ENCODE measurements at regions not wholly inside any gene's neighbourhood (a gene's known extent, or its start where the extent isn't known, plus 50 kb on each side); places are given as distances from the start of the nearest gene placed in this dataset.
"Not testable (repeated sequence)": the region's sequence is repeated elsewhere in the genome, so short reads cannot be mapped to it uniquely, and the experiment has no call there.

GRCh38 chr1:79704067-79704466, 697.5 kb upstream of the ADGRL4 start:
- Histone ChIP-seq H4K91ac (ENCODE audit: low read length) (no peak overlapping the region), H3K9me3 (ENCODE audit: control insufficient read depth, low read length) (no peaks in the 10 kb centered on the region), H3K23ac (ENCODE audit: low read length in 2 of 2) (no peak overlapping the region), H2BK120ac (ENCODE audit: low read depth, low read length) (no peak overlapping the region), H3K9ac (ENCODE audit: low read length) (no peak overlapping the region), H3K36me3 (ENCODE audit: control insufficient read depth in 1 of 2, insufficient read depth in 2 of 2, low read depth in 1 of 2, low read length in 2 of 2) (no peaks in the 10 kb centered on the region), H2BK12ac (ENCODE audit: low read length in 2 of 2) (no peak overlapping the region), H3K18ac (ENCODE audit: low read depth in 1 of 2, low read length in 2 of 2) (no peak overlapping the region), H2BK5ac (ENCODE audit: low read depth, low read length, poor library complexity, severe bottlenecking) (no peak overlapping the region), H3K4ac (ENCODE audit: low read depth in 1 of 2, low read length in 2 of 2) (no peak overlapping the region), H3K27me3 (ENCODE audit: control insufficient read depth in 1 of 2, insufficient read depth in 1 of 2, low read length in 2 of 2) (no peaks in the 10 kb centered on the region), H2AK5ac (ENCODE audit: low read length, severe bottlenecking) (no peak overlapping the region), H4K8ac (ENCODE audit: low read length) (no peak overlapping the region), H3K4me3 (ENCODE audit: insufficient read depth in 1 of 2, low read depth in 1 of 2, low read length in 2 of 2) (no peak overlapping the region), H3K27ac (ENCODE audit: low read length, poor library complexity, severe bottlenecking) (no peak overlapping the region), H3K4me1 (ENCODE audit: control insufficient read depth, insufficient read depth, low read depth, low read length) (no peaks in the 10 kb centered on the region), H3K79me1 (replicated peaks; ENCODE audit: low read length, poor library complexity, severe bottlenecking) (no peaks in the 10 kb centered on the region), H2BK15ac (ENCODE audit: low read depth, poor library complexity, severe bottlenecking) (no peak overlapping the region), H3K14ac (ENCODE audit: low read length in 2 of 2) (no peak overlapping the region), H3K4me2 (ENCODE audit: low read length, poor library complexity, severe bottlenecking) (no peak overlapping the region), H2AFZ (ENCODE audit: low read depth, low read length) (no peak overlapping the region)
- 100% methylated on average over 1 of the region's 1 CpG for WGBS
- no peak for DNase-seq

GRCh38 chr1:79702336-79702999, 695.9 kb upstream of the ADGRL4 start:
- 29% methylated on average over 1 of the region's 4 CpGs for WGBS
- not testable (repeated sequence) for H3K4ac ChIP-seq (ENCODE audit: low read depth in 1 of 2, low read length in 2 of 2); H3K9ac ChIP-seq (ENCODE audit: low read length); H2BK12ac ChIP-seq (ENCODE audit: low read length in 2 of 2); H3K36me3 ChIP-seq (ENCODE audit: control insufficient read depth in 1 of 2, insufficient read depth in 2 of 2, low read depth in 1 of 2, low read length in 2 of 2); H4K8ac ChIP-seq (ENCODE audit: low read length); H3K18ac ChIP-seq (ENCODE audit: low read depth in 1 of 2, low read length in 2 of 2); H3K4me3 ChIP-seq (ENCODE audit: insufficient read depth in 1 of 2, low read depth in 1 of 2, low read length in 2 of 2); H2AK5ac ChIP-seq (ENCODE audit: low read length, severe bottlenecking); H3K4me2 ChIP-seq (ENCODE audit: low read length, poor library complexity, severe bottlenecking); H3K79me1 ChIP-seq (replicated peaks; ENCODE audit: low read length, poor library complexity, severe bottlenecking); H3K9me3 ChIP-seq (ENCODE audit: control insufficient read depth, low read length); H2BK120ac ChIP-seq (ENCODE audit: low read depth, low read length); H4K91ac ChIP-seq (ENCODE audit: low read length); H2BK15ac ChIP-seq (ENCODE audit: low read depth, poor library complexity, severe bottlenecking); H3K27ac ChIP-seq (ENCODE audit: low read length, poor library complexity, severe bottlenecking); DNase-seq; H3K14ac ChIP-seq (ENCODE audit: low read length in 2 of 2); H3K4me1 ChIP-seq (ENCODE audit: control insufficient read depth, insufficient read depth, low read depth, low read length); H2AFZ ChIP-seq (ENCODE audit: low read depth, low read length); H3K27me3 ChIP-seq (ENCODE audit: control insufficient read depth in 1 of 2, insufficient read depth in 1 of 2, low read length in 2 of 2); H2BK5ac ChIP-seq (ENCODE audit: low read depth, low read length, poor library complexity, severe bottlenecking); H3K23ac ChIP-seq (ENCODE audit: low read length in 2 of 2)

- Histone ChIP-seq H2AFZ (ENCODE audit: low read depth, low read length) (no peak overlapping the region), H3K9me3 (ENCODE audit: control insufficient read depth, low read length) (no peaks in the 10 kb centered on the region), H2AK5ac (ENCODE audit: low read length, severe bottlenecking) (no peak overlapping the region), H4K91ac (ENCODE audit: low read length) (no peak overlapping the region), H3K18ac (ENCODE audit: low read depth in 1 of 2, low read length in 2 of 2) (no peak overlapping the region), H2BK5ac (ENCODE audit: low read depth, low read length, poor library complexity, severe bottlenecking) (no peak overlapping the region), H3K4me2 (ENCODE audit: low read length, poor library complexity, severe bottlenecking) (no peak overlapping the region), H2BK120ac (ENCODE audit: low read depth, low read length) (no peak overlapping the region), H4K8ac (ENCODE audit: low read length) (no peak overlapping the region), H2BK12ac (ENCODE audit: low read length in 2 of 2) (no peak overlapping the region), H3K14ac (ENCODE audit: low read length in 2 of 2) (no peak overlapping the region), H3K4me3 (ENCODE audit: insufficient read depth in 1 of 2, low read depth in 1 of 2, low read length in 2 of 2) (no peak overlapping the region), H3K79me1 (replicated peaks; ENCODE audit: low read length, poor library complexity, severe bottlenecking) (no peaks in the 10 kb centered on the region), H3K27me3 (ENCODE audit: control insufficient read depth in 1 of 2, insufficient read depth in 1 of 2, low read length in 2 of 2) (no peaks in the 10 kb centered on the region), H3K23ac (ENCODE audit: low read length in 2 of 2) (no peak overlapping the region), H3K4me1 (ENCODE audit: control insufficient read depth, insufficient read depth, low read depth, low read length) (peaks cover 3% of the 10 kb centered on the region), H3K36me3 (ENCODE audit: control insufficient read depth in 1 of 2, insufficient read depth in 2 of 2, low read depth in 1 of 2, low read length in 2 of 2) (no peaks in the 10 kb centered on the region), H3K4ac (ENCODE audit: low read depth in 1 of 2, low read length in 2 of 2) (no peak overlapping the region), H2BK15ac (ENCODE audit: low read depth, poor library complexity, severe bottlenecking) (no peak overlapping the region), H3K27ac (ENCODE audit: low read length, poor library complexity, severe bottlenecking) (peak overlapping the region; percentile 70), H3K9ac (ENCODE audit: low read length) (no peak overlapping the region)
- DNase-seq, result no peak
These were observed 688.6 kb upstream of the ADGRL4 start for GRCh38 chr1:79695138-79695537.

- WGBS, result no CpG with 5 or more reads among the region's 1 CpG
- no peak overlapping the region for H2AK5ac ChIP-seq (ENCODE audit: low read length, severe bottlenecking)
- no peak overlapping the region for H3K9ac ChIP-seq (ENCODE audit: low read length)
- H3K4ac ChIP-seq (ENCODE audit: low read depth in 1 of 2, low read length in 2 of 2), result no peak overlapping the region
- H3K79me1 ChIP-seq (replicated peaks; ENCODE audit: low read length, poor library complexity, severe bottlenecking), result no peaks in the 10 kb centered on the region
- H2BK120ac ChIP-seq (ENCODE audit: low read depth, low read length), result no peak overlapping the region
- no peaks in the 10 kb centered on the region for H3K36me3 ChIP-seq (ENCODE audit: control insufficient read depth in 1 of 2, insufficient read depth in 2 of 2, low read depth in 1 of 2, low read length in 2 of 2)
- no peak overlapping the region for H3K23ac ChIP-seq (ENCODE audit: low read length in 2 of 2)
- H2BK15ac ChIP-seq (ENCODE audit: low read depth, poor library complexity, severe bottlenecking), result no peak overlapping the region
- H2BK12ac ChIP-seq (ENCODE audit: low read length in 2 of 2), result no peak overlapping the region
- H3K9me3 ChIP-seq (ENCODE audit: control insufficient read depth, low read length), result no peaks in the 10 kb centered on the region
- no peak overlapping the region for H4K8ac ChIP-seq (ENCODE audit: low read length)
- H2AFZ ChIP-seq (ENCODE audit: low read depth, low read length), result no peak overlapping the region
- no peaks in the 10 kb centered on the region for H3K27me3 ChIP-seq (ENCODE audit: control insufficient read depth in 1 of 2, insufficient read depth in 1 of 2, low read length in 2 of 2)
- no peak overlapping the region for H3K4me2 ChIP-seq (ENCODE audit: low read length, poor library complexity, severe bottlenecking)
- no peak overlapping the region for H3K4me3 ChIP-seq (ENCODE audit: insufficient read depth in 1 of 2, low read depth in 1 of 2, low read length in 2 of 2)
- H3K4me1 ChIP-seq (ENCODE audit: control insufficient read depth, insufficient read depth, low read depth, low read length), result peaks cover 3% of the 10 kb centered on the region
- DNase-seq, result no peak
- no peak overlapping the region for H2BK5ac ChIP-seq (ENCODE audit: low read depth, low read length, poor library complexity, severe bottlenecking)
- no peak overlapping the region for H4K91ac ChIP-seq (ENCODE audit: low read length)
- no peak overlapping the region for H3K18ac ChIP-seq (ENCODE audit: low read depth in 1 of 2, low read length in 2 of 2)
- peak overlapping the region; percentile 62 for H3K27ac ChIP-seq (ENCODE audit: low read length, poor library complexity, severe bottlenecking)
- no peak overlapping the region for H3K14ac ChIP-seq (ENCODE audit: low read length in 2 of 2)
These were observed 687.7 kb upstream of the ADGRL4 start for GRCh38 chr1:79694241-79694640.

Measured in mesenchymal stem cell (in vitro differentiated cells and primary cell).